HG02678 (cell line): ENCODE measurements at regions not wholly inside any gene's neighbourhood (a gene's known extent, or its start where the extent isn't known, plus 50 kb on each side); places are given as distances from the start of the nearest gene placed in this dataset.

Experiments used
- ATAC-seq: cut with Tn5 transposase; IDR thresholded peaks from one replicate; pipeline ENCODE4 v1.9.1; 2021; ENCODE audit warnings: mild to moderate bottlenecking, moderate library complexity; ENCODE audit not compliant: unreplicated experiment

DNA sequence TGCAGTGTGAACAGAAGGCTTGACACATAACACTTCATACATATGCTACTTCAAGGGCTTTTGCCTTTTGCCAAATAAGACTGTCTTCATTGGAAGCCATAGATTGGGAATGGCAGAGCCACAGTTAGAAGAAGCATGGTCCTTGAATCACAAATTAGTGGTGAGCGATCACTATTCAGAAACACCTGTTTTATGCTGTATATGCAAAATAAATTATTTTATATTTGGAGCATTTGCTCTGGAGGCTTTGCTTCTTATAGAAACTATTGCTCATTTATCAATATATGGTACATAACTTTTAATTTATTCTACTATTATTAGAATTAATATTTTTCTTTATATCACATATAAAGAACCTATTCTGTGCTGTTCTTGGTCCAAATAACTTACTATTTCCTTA is 270.4 kb upstream of the SPRY2 start:
- ATAC-seq = no peak

GRCh38 chr13:80605716-80606115 is 264.8 kb upstream of the SPRY2 start:
- ATAC-seq = no peak

DNA sequence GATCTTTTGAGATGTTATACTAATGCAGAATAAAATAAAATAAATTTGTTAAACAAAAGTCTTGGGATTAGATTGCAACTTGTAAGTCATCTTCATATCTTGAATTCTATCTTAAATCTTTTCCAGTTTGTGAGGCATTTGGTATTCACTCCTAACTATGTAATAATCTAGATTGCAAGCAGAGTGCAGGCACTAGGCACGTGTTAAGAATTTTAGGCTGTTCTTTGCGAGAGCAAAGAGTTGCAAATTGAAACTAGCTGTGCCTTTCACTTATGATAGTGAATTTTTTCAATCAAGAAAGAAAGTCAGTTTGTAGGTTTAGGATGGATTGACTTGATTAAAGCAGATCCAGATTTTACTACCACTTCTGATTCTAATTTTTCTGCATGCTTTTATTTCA is 264.1 kb upstream of the SPRY2 start:
- no peak for ATAC-seq

- no peak for ATAC-seq
Observed at GRCh38 chr13:80604098-80604497, 263.2 kb upstream of the SPRY2 start.

DNA sequence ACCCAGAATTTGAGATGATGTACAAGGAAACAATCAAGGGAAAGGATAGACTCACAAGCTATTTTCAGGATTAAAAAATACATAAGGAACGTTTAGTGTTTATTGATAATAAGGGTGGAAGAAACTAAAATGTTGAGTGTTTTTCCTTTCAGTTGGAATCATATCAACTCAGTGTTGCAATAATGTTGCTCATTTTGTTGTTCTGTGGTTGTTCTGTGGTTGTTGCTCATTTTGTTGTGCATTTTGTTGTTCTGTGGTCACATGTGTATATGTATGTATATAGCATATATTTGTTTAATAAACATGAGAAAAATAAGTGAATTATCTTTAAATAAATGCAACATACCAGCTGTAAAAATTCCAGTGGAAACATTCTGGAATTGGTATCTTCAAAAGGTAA is 262.4 kb upstream of the SPRY2 start:
- ATAC-seq = no peak

DNA sequence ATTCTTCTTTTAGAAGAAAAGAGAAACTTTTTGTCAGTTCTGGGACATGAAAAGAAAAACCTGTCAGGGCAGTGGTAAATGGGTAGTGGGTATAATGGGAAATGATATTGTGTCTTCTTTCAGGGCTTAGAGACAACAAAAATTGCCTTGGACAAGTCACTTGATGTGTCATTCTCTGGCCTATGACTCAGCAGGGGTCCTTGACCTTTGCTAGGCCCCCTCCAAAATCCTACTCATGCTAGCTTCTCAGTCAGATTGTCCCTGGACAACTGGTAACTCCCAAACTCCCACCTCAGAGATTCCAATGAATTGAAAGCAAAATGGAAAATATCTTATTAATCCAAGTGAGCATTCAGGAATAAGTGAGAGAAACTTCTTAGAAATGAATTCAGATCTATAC is 258.8 kb upstream of the SPRY2 start:
- ATAC-seq = no peak

DNA sequence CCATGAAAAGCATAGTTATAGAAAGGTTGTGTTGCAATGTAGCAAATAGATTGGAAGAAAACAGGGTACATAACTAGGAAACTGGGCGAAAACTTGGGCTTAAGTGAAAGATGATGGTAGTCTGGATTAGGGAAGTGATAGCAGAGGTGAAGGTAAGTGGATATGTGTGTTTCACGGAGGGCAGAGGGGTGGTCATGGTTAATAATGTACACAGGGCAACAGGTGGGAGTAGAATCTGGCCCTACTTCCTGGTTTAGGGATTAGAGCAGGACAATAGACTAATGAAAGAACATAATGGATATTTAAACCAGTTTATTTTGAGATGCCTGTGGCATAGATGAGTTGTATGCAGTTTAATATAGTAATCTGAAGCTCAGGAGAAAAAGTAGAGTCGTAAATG is 257.3 kb upstream of the SPRY2 start:
- ATAC-seq = no peak

GRCh38 chr13:80591976-80592740 is 251.2 kb upstream of the SPRY2 start:
- no peak for ATAC-seq

- no peak for ATAC-seq
Observed at GRCh38 chr13:80590551-80590950, 249.6 kb upstream of the SPRY2 start.

DNA sequence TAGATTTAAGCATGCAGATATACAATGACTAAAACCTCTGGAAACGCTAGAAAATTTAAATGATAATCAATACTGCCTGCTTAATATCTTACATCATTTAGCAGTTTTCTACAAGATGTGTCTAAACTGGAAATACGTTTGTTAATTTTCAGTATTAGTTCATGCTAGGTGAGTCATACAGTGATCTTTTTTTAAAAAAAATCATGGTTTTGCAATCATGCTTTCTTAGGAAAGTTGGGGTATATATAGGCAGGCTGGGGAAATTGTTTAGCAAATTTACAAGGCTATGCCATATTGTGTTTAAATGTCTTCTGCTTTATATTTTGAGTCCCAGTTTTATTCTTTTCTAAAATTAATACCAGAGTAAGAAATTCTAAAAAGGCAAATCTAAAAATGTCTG is 245.4 kb upstream of the SPRY2 start:
- ATAC-seq = no peak

- ATAC-seq = no peak
Observed at GRCh38 chr13:80585531-80585930, 244.6 kb upstream of the SPRY2 start.

DNA sequence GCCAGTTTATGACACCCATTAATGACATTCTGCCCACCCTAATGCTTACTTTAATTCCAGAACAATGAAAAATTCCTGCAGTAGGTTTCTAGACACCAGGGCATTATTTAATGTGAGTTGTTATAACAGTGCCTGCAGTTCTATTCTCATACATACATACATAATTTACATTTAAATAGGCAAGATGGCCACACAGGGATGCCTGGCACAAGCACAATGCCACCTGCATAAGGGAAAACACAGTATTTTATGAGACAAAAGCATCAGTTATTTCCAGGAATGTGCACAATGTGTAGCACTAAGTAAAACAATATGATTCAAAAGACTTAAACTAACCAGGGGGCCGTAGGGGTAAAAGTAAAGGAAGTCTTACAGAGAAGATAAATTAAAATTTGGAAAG is 243.9 kb upstream of the SPRY2 start:
- no peak for ATAC-seq

- no peak for ATAC-seq
Observed at GRCh38 chr13:80584306-80584705, 243.4 kb upstream of the SPRY2 start.

GRCh38 chr13:80577926-80578670 is 237.2 kb upstream of the SPRY2 start:
- ATAC-seq = no peak

DNA sequence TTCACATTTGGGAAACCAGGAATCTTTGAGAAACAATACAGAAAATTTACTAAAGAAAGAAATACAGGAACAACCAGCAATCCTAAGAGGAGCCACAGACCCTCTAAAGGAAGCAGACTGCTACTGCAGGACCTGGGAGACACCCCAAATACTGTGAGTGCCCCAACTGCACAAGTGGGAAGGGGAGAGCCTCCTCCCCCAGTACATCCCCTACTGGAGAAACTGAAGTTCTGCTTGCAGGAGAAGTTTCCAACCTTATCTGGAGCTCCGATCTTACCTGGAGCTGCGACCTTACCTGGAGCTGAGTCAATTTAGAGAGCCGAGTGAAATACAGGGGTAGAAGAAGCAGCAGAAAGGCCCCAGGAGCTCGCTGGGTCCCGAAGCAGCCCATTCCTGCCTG is 236.4 kb upstream of the SPRY2 start:
- no peak for ATAC-seq

GRCh38 chr13:80574113-80574850 is 233.4 kb upstream of the SPRY2 start:
- no peak for ATAC-seq

DNA sequence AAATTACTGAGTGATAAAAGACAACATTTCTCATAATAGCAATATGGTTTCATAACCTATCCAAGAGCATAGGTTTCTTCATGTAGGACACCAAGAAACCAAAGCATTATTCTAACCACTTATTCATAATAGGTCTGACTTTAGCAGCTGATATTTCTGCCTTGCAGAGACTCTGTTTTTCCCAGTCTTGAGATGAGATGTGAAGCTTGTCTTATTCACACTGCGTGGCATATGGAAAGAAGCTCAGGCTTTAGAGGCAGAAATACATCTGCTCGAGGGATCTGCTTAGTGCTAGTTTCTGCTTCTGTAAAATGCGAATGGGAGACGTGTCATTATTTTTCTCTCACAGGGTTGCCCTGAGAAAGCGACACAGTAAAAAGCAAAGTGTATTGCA is 232.0 kb upstream of the SPRY2 start:
- ATAC-seq = no peak

DNA sequence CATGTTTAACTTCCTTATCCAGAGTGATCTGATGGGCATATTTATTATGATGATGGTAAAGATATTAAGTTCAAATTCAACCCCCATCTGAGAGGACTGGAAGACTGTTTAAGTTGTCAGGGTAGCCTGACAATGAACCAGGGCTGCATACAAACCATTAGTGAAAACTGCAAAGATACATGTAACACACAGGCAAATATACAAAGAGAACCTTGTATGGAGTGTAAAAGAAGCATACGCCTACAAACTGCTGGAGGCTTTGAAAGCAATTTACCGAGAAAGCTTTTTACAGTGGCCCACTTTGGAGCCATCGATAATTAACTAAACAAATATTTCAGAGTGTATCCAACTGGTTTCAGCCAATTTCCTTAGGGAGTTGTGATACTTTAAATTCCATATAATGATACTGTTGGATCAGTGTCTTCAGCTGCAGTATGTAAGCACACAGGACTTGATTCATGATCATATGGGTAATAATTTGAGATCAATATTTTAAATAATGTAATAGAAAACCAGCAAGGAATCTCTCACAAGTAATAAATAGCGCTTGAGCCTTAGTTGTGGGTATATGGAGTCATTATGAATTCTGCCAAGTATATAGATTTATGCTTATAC is 231.5 kb upstream of the SPRY2 start:
- ATAC-seq = no peak

DNA sequence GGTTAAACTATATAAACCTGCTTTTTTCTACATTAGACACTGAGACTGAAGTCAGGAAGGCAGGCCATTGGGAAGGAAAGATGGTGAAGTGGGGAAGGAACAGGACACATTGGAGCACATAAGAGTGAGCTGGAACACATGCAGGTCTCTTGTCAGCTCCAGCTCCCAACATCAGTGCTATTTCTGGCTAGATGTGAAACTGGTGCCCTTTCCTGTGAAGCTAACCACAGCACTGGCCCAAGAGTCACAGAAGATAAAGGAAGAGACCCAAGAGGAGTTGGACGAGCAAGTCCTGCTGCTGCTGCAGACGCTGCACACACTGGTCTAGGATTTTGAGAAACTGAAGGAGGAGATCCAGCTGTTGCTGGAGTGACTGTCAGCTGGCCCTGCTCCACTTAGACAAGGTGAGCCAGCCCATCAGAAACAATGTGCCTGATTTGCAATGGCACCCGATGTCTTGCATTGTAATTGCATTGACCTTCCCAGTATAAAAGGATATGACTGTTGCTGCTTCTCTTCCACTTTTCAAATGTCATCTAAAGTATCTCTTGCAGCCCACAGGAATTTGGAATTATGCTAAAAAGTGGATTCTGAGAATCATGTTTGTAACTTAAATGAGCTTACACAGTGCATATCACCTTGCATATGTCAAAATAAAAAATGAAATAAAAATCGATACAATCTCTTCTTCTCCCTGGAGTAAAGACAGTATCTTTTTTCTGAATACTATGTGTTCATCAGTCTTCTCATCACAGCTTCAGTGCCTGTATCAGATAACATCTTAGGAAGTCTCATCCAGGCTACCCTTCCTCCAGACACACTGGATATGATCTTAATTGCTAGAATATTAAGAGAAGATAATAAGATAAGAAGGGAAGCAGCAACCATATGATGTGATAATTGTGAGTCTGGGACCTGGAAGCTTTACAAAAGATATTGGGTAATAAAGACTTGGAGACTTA is 230.7 kb upstream of the SPRY2 start:
- ATAC-seq = no peak

GRCh38 chr13:80563439-80563838 is 222.5 kb upstream of the SPRY2 start:
- no peak for ATAC-seq
